ENCODE measurements at regions not wholly inside any gene's neighbourhood (a gene's known extent, or its start where the extent isn't known, plus 50 kb on each side); places are given as distances from the start of the nearest gene placed in this dataset.

- no peak overlapping the region for H3K4me3 ChIP-seq
- H3K9me3 ChIP-seq: no peaks in the 10 kb centered on the region
- intact Hi-C loops (cut with DNase I): no loop called here
- DNase-seq (ENCODE audit: extremely low spot score): no peak
- H3K4me1 ChIP-seq: no peaks in the 10 kb centered on the region
- WGBS: 97% methylated on average over 6 of the region's 6 CpGs
- TF ChIP-seq POLR2AphosphoS5 (IDR thresholded peaks at IDR 0.05) (no peak), CTCF (IDR thresholded peaks at IDR 0.05) (no peak), EP300 (IDR thresholded peaks at IDR 0.05) (no peak), POLR2A (IDR thresholded peaks at IDR 0.05; ENCODE audit: low read depth) (no peak)
- H3K27me3 ChIP-seq: peaks cover 0 to 43% (median 5%) of the 10 kb centered on the region in 4 donors
- H3K36me3 ChIP-seq: no peaks in the 10 kb centered on the region
- no peak overlapping the region for H3K27ac ChIP-seq (replicated peaks in 1 of 4)
Observed at GRCh38 chr20:56932575-56933330, 303.6 kb downstream of the TFAP2C start.

GRCh38 chr20:56933331-56933698, 304.2 kb downstream of the TFAP2C start:
- no peaks in the 10 kb centered on the region for H3K9me3 ChIP-seq
- no peak for TF ChIP-seq POLR2AphosphoS5 (IDR thresholded peaks at IDR 0.05)
- no peak for TF ChIP-seq EP300 (IDR thresholded peaks at IDR 0.05)
- no peak for TF ChIP-seq POLR2A (IDR thresholded peaks at IDR 0.05; ENCODE audit: low read depth)
- TF ChIP-seq CTCF (IDR thresholded peaks at IDR 0.05): no peak
- no peaks in the 10 kb centered on the region for H3K36me3 ChIP-seq
- H3K4me1 ChIP-seq: no peaks in the 10 kb centered on the region
- no peak for DNase-seq (ENCODE audit: extremely low spot score)
- H3K27me3 ChIP-seq: peaks cover 0 to 40% (median 3%) of the 10 kb centered on the region in 4 donors
- 76% methylated on average over 3 of the region's 3 CpGs for WGBS
- no peak overlapping the region for H3K4me3 ChIP-seq
- intact Hi-C loops (cut with DNase I): no loop called here
- no peak overlapping the region for H3K27ac ChIP-seq (replicated peaks in 1 of 4)

- TF ChIP-seq POLR2AphosphoS5 (IDR thresholded peaks at IDR 0.05) (no peak), POLR2A (IDR thresholded peaks at IDR 0.05; ENCODE audit: low read depth) (no peak), CTCF (IDR thresholded peaks at IDR 0.05) (no peak), EP300 (IDR thresholded peaks at IDR 0.05) (no peak)
- H3K36me3 ChIP-seq: no peaks in the 10 kb centered on the region
- intact Hi-C loops (cut with DNase I): no loop called here
- H3K27ac ChIP-seq (replicated peaks in 1 of 4): no peak overlapping the region
- 79% methylated on average over 6 of the region's 6 CpGs for WGBS
- peaks cover 0 to 31% (median 0%) of the 10 kb centered on the region in 4 donors for H3K27me3 ChIP-seq
- H3K9me3 ChIP-seq: no peaks in the 10 kb centered on the region
- no peak overlapping the region for H3K4me3 ChIP-seq
- DNase-seq (ENCODE audit: extremely low spot score): no peak
- H3K4me1 ChIP-seq: no peaks in the 10 kb centered on the region
Observed at GRCh38 chr20:56934888-56935287, 305.8 kb downstream of the TFAP2C start.

- TF ChIP-seq CTCF (IDR thresholded peaks at IDR 0.05) (no peak), POLR2A (IDR thresholded peaks at IDR 0.05; ENCODE audit: low read depth) (no peak), POLR2AphosphoS5 (IDR thresholded peaks at IDR 0.05) (no peak), EP300 (IDR thresholded peaks at IDR 0.05) (no peak)
- Histone ChIP-seq H3K36me3 (no peaks in the 10 kb centered on the region), H3K9me3 (no peaks in the 10 kb centered on the region), H3K27me3 (peaks cover 0 to 33% (median 0%) of the 10 kb centered on the region in 4 donors), H3K4me3 (no peak overlapping the region), H3K27ac (replicated peaks in 1 of 4) (no peak overlapping the region), H3K4me1 (no peaks in the 10 kb centered on the region)
- intact Hi-C loops (cut with DNase I): no loop called here
- DNase-seq (ENCODE audit: extremely low spot score): no peak
Observed at GRCh38 chr20:56940466-56940865, 311.4 kb downstream of the TFAP2C start.

Data from esophagus muscularis mucosa (tissue), 4 donors.